Femur (tissue), 1 donor: ENCODE measurements at regions not wholly inside any gene's neighbourhood (a gene's known extent, or its start where the extent isn't known, plus 50 kb on each side); places are given as distances from the start of the nearest gene placed in this dataset.

ENCODE experiments used
- DNase-seq: peaks from one replicate; pipeline ENCODE4 v3.0.0-alpha.2; 2017

DNA sequence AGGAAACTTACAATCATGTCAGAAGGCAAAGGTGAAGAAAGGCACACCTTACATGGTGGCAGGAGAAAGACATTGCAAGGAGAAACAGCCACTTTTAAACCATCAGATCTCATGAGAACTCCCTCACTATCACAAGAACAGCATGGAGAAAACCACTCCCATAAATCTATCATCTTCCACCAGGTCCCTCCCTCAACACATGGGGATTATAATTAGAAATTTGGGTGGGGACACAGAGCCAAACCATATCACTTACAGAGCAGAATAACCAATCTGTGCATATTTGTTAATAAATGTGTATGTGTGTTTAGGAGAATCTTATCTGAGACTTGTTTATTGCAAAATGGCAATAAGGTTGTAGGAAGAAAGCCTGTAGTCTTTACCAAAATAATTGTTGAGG is 205.2 kb upstream of the ANO3 start:
- no peak for DNase-seq

DNA sequence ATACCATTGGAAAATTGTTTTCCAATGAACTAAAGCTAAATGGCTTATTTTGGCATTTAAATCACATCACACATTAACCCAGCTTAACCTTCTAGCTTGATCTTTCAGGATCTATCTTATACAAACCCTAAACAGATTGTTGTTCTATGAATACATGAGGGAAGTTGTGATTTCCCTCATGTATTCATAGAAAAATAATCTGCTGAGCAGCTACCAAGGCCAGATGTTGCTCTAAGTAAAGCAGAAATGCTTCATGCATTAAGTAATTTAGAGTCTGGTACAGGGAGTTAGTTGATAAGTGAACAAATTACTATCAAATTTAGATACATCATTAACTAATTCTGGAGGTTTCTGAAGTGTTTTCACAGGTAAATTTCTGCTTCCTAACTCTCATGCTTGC is 204.6 kb upstream of the ANO3 start:
- no peak for DNase-seq

DNA sequence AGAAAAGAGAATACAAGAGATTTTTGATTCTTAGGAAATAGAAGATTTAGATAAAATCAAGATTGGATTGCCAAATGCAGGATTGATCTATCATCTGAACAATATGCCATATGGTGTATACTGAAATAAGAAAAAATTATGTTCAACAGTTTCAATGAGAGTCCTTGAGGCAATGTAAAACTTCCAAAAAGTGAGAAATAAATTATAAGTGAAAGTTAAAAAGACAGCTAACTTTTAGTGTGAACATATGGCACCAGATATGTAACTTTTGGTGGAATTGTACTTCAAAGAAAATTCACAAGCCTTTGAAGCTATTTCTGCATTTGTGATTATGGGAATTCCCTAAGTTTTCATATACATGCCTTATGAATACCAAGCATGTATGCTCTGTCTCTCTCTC is 200.5 kb upstream of the ANO3 start:
- DNase-seq, result no peak

DNA sequence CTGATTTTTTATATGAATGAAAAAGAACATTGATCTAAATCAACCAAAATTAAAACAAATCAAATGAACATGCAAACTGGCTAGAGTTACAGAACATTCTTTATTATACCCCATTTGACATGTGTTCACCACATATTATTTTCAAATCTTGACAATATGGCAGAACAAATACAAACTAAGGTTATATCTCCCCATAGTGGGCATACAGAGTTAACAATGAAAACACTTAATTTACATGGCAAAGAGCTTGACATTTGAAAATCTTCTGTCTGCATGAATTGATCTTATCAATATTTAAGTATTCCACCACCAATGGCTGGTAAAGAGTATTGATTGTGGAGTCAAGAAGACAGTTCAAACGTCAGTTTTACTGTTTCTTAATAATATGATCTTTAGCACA is 197.9 kb upstream of the ANO3 start:
- DNase-seq, result no peak

DNA sequence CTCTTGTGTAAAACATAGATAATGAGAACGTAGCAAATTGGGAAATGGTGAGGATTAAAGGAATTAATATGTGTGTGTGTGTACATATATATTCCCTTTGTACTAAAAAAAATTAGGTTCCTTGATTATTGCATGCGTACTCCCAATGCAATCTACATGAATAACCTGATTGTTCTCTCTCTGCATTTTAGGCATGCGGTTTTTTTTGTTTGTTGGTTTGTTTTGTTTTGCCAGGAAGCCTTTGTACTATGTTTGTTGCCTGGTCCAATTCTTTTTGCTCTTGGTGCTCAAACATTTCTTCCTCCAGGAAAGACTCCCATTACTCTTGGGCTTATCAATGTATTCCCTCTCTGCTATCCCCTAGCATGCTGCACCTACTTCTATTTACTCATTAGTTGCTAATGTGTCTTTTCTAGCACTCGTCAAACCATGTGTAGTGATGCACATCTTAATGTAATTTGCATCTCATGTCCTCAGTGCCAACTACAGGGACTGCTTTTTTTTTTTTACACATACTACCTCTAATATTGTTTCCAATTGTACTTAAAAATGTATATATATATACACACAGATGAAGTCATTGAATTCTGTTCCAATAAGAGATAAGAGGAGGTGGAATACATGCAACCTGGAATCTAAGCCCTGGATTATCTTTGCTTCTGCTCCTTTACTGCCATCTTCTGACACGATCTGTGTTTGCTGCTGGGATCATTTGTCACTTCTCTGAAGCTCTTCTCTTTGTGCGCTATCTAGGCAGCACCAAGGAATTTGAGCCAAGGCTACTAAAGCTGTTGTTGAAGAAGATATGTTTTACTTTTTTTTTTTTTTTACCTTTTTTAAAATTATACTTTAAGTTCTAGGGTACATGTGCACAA is 197.2 kb upstream of the ANO3 start:
- DNase-seq, result no peak

DNA sequence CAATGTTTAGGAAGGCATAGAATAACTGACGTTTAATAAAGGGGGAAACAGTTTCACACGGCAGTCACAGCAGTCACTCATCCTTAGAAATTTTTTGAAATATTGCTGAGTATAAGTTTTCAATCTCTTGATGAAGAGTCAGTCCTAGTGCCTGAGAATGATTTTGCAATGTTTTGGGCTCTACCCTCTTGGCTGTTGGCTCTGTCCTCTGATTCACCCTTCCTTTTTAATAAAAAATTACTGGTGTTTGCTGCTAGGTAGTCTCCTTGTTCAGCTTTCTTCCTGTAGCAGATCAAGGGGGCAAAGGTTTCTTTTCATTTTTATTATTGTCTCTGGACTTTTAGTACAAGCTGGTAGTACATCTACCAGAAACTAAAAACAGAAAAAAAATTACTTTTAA is 194.3 kb upstream of the ANO3 start:
- DNase-seq, result no peak

DNA sequence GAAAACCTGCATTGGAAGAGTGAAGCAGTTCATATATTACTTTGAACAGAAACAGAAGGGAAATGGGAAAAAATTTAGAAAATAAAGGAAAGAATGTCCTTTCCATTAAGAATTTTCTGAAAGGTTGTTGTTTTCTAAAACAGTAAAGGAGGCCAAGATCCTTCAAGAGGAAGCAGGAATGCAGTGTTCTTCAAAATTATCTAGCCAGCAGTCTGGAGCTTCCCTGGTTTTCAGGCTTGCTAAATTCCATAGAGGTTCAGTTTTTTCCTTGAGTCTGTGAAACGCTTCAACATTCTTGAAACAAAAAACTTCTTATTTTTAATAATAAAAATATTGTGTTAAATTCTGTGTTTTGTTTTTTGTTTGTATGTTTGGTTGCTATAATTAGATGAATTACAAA is 189.0 kb upstream of the ANO3 start:
- no peak for DNase-seq

DNA sequence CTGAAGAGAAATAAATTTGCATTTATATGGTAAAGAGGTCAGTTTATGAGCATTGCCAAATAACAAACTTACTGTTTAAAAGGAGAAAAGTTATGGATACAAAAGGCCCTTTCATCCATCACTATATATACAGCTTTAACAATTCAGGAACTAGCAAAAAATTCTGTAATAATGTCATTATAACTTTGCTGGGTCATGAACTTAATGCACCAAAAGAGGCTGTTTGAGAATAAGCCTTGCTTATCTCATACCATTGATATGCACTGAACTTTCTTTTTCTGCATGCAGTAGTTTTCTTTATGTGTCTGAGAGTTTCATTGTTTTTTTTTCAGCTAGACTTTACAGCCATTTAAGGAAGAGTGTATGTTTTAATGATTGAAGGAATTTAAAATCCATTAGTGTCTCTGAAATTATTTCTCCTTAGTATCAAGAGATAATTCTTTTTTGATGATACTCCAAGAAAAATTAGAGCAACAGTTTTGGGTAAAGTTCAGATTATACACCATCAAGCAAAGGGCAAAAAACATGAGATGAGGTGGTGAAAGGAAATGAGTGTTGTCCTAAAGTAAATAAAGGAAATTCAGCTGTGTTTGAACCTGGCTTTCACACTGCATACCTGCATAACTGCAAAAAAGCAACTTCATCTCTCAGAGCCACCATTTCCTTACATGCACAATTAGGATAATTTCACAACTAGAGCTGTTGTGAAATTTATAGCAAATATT is 188.2 kb upstream of the ANO3 start:
- DNase-seq, result no peak

DNA sequence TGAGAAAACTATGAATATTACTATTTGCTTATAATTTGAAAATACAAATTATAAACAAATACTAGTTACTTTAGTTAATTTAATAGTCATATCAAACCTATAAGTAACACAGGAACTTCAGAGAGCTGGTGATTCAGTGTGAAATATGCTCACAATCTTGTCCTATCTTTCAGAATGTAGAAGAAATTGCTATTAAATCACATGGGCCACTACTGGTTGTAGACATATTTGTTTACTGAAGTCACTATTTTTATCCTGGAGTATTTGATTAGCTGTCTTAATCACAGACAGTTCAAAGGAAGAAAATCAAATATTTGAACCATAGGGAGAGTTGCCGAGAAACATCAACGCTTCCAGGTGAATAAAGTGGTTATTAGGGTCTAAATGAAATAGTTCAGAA is 187.6 kb upstream of the ANO3 start:
- no peak for DNase-seq

DNA sequence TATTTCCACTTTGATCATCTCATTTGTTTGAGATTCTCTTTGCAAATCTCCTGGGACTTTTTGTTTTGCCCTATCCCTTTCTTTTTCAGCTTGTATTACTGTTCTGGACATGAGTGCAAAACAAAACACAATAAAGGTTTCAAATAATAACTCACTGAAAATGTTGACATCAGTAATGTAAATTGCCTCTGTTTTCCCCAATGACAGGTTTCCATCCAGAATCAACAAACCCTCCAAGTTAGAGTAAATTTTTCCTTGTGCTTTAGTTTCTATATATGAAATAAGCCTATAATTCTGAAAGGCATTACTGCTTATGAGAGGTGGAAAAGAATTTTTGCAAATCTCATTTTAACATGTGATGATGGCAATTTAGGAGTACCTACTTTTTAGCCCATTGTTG is 187.0 kb upstream of the ANO3 start:
- DNase-seq, result no peak

DNA sequence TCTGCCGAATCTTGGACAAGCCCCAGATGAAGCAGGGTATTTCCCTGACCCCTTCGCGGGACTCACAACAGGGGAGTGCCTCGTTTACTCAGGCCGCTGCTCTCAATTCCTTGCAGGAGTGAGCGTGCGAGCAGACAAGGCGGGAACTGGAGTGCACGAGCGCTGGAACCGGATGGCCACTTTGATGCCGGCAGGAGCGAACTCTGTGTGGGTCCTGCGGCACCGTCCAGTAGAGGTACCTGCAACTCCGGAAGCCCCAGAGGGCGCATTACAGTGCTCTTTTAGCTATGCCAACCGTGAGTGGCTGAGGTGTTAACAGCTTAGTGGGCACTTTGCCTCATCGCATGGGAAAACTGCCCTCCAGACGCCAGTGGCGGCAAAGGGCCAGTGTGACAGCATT is 182.3 kb upstream of the ANO3 start:
- no peak for DNase-seq

DNA sequence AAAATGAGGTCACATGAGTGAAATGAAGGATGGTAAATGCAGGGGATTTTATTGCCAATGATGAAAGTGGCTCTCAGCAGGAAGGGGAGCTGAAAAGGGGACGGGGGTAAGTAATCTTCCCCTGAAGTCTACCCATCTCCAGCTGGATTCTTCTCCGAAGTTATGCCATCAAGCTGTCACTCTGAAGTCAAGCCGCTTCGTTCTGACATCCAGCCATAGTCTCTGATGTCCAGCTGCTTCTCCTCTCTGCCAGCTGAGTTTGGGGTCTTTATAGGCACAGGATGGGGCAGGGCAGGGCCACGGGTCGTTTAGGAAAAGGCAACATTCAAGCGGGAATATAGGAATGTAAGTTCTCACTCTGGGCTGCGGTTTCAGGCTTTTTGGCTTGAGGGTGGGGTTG is 181.9 kb upstream of the ANO3 start:
- no peak for DNase-seq

DNA sequence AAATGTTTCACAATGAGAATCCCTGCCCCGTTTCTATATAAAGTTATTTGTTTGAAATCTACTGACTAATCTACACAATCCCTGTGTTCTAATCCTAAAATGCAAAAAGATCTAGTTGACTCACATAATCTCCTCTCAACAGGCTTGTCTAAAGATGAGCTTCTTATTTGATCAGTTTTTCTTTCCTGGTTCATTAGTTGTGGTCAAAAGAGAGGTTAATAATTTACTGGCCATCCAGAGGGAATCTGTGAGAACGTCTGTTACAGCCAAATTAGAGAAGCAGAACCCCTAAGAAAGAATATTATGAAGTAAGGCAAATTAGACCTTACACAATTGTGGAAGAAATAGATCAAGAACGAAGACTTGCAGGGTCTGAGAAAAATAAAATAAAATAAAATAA is 173.7 kb upstream of the ANO3 start:
- no peak for DNase-seq

DNA sequence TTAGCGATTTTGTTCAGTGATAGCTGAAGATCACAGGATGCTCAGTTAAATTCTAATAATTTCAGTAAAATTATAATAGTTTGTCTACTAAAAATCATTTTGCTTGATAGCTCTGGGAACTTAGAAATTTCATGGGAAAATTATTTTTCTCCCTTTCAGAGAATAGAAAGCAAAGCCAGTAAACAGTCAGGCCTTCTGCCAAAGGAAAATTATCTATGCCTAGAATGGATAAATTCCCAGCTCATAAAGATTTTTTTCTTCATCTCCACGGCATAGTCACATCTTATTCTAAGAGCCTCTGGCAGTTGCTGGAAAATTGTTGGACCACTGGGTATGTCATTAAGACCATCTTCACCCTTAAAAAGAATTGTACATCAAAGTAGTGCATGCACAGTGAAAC is 169.6 kb upstream of the ANO3 start:
- DNase-seq, result no peak

DNA sequence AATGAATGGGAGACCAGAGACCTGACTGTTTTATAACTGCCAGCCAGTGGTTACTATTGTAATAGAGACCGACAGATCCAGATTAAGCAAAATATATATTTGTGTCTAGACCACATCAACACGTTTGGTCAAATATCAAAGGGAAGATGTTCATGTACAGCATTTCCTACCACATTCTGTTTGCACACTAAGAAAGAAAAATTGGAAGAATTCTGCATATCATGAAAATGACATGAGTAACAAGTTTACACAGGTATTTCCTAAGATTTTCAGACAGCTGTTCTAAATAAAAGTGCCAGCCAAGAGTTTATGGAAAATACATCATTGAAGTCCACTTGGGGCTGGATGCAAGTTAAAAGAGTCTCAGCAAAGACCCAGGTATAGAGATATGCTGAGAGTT is 145.5 kb upstream of the ANO3 start:
- no peak for DNase-seq

DNA sequence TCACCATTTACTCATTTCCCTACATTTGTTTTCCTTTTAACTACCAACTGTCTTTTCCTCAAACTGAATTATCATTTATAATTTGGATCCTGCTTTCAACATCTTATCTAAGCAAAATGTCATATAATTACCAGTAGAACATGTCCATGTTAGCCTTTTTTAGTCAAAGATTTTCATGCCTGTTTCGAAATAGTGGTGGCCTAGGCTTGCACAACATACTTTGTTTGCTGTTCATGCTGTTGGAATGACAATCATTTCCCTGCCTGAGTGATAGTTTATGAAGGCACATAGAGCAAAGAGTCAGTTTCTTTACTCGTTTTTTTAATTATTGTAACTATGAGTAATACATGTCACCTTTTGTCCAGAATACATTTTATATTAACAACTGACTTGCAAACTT is 144.3 kb upstream of the ANO3 start:
- no peak for DNase-seq

DNA sequence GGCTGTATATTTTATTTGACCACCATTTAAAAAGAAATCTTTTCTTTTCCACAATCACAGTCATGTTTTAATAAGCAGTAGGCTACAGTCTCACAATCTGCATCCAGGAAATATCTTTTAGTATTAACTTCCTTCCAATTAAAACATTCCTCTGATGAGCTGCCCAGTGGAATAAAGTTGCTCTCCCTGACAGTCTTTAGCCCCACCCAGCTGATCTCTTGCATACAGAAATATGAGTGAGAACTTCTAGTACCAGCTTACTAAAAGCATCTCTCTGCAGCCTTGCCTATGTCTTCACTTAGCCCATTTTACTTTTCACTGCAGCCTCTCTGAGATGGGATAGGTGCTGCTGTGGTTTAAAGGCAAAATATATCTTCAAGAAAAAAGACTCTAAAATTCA is 143.4 kb upstream of the ANO3 start:
- no peak for DNase-seq

DNA sequence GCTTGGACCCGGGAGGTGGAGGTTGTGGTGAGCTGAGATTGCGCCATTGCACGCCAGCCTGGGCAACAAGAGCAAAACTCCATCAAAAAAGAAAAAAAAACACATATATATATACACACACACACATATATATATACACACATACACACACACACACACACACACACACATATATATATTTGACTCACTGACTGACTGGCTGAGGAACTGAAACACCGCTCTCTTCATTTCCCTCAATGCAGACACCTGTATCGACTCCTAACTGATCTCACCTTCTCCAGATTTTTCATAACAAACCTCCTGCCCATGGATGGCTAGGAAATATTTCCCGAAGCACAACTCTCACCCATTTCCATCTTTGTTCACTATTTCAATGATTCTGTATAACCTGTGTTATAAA is 140.7 kb upstream of the ANO3 start:
- no peak for DNase-seq

DNA sequence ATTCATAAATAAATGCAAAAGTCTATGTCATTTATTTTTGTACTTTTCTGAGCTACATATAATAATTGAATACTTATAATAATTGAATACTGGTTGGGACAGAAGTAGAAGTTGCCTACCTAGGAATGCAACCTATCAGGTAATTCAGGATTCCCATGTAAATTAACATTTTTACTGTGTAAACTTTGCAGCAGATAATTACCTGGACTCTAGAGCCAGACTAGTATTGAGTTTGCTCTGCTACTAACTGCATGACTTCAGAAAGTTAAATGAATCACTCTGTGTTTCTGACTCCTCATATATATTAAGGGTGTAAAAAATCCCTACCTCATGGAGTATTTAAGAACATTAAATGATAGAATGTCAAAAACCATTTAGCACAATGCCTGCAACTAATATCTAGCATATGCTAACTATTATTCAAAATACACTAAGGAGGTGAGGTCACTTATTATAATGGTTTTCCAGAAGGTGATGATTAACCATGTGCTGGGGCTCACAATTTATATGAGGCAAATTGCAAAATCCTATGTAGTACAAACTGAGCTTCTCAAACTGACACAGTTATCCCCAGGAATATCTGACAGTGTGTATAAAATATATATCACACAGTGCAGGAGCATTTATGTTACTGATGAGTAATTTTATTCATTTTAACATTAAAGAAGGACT is 138.1 kb upstream of the ANO3 start:
- no peak for DNase-seq

DNA sequence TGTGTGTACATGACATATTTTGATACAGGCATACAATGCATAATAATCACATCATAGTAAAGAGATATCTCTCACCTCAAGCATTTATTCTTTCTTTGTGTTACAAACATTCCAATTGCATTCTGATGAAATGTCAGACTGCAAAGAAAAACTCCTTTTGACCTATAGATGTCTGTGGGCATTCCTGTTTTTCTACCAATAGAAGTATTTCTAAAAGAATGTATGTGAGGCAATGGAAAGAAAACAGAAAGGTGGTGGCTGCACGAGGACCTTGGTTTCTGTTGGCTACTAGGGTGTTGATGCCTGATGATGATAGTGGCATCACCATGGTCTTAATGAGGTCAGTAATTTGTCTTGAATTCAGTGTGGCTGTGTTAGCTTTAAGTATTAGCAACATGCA is 137.0 kb upstream of the ANO3 start:
- no peak for DNase-seq

DNA sequence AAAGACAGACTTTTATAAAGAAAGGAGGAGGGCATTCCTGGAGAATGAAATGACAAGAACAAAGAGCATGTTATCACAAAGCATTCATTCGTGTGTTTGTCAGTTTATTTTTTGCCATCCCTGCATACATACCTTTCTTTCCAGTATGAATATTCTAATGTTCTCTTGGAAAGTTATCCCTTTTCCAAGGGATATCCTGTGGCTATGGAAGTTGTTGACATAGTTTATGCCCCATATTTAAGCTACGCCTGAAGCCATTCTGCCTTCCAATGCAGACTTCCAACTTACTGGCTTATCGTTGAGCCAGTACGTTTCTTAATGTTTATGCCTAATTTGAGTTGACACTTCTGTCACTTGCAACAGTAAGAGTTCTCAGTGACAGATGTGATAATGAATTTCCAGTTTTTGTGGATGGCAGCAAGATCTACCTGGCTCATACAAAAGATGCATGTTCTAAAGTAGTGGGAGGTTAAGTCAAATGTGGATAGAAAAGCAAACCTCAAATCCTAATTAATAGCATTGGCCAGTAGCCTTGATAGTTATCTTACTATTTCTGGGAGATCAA is 133.3 kb upstream of the ANO3 start:
- no peak for DNase-seq

DNA sequence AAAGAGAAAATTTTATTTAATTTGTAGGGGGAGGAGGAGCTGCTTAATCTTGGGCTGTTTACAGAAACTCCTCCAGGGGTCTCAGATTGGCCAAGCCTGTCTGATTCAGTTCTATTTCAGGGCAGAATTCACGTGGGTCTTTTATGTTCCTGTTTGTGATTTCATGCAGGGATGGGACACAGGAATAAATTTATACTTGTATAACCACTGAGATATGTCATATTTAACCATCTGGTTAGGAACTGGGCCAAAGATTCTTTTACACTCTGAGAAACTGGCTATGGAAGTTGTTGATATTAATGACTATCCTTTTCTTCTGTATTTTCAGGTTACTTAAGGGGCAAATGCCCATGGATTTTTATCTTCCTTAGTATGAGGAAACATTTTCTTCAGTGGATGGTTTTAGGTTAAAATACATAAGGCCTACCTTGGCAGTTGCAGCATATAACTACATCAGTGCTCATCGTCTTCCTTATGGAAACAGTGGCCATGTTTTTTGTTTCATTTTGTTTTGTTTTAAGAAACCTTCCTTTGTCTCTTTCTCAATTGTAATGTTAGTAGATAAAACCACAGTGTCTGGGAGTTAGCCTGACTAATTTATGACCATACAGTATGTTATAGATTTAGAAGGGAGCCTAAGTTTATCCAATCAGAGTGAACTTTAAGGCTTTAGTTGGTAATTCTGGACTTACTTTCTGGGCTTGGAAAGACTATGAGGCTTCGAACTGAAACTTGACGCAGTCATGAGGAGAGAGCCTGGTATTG is 132.4 kb upstream of the ANO3 start:
- DNase-seq, result peak; percentile 20

DNA sequence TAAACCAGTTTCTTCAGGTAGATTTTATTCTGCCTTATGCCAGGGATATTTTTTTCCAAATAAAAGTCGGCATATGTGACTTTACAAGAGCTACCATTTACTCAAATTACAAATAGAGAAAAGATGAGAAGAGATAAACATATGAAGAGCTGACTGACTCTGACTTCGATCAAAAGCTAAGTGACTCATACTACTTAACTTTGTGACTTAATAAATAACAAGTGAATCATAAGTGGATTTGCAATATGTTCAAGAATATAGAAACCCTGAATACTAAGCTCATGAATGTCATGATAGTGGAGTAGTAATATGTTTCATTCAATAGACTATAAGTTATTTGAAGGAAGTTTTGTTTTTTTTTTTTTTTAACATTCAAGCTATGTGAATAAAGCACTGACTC is 130.5 kb upstream of the ANO3 start:
- DNase-seq, result no peak
